ENCODE measurements at regions not wholly inside any gene's neighbourhood (a gene's known extent, or its start where the extent isn't known, plus 50 kb on each side); places are given as distances from the start of the nearest gene placed in this dataset.

GRCh38 chr2:199025146-199025545 lies 432.6 kb downstream of the SATB2 start:
- DNase-seq (ENCODE audit: low read depth, low spot score), result no peak

- DNase-seq (ENCODE audit: low read depth, low spot score), result no peak
These were observed 433.5 kb downstream of the SATB2 start for GRCh38 chr2:199024224-199024623.

- no peak for DNase-seq (ENCODE audit: low read depth, low spot score)
These were observed 437.7 kb downstream of the SATB2 start for GRCh38 chr2:199019898-199020507.

- no peak for DNase-seq (ENCODE audit: low read depth, low spot score)
These were observed 438.9 kb downstream of the SATB2 start for GRCh38 chr2:199018826-199019225.

- DNase-seq (ENCODE audit: low read depth, low spot score), result no peak
These were observed 442.7 kb downstream of the SATB2 start for GRCh38 chr2:199015072-199015471.

- no peak for DNase-seq (ENCODE audit: low read depth, low spot score)
These were observed 443.5 kb downstream of the SATB2 start for GRCh38 chr2:199014226-199014625.

- no peak for DNase-seq (ENCODE audit: low read depth, low spot score)
These were observed 445.8 kb downstream of the SATB2 start for GRCh38 chr2:199011908-199012307.

GRCh38 chr2:198994678-198995077 lies 463.1 kb downstream of the SATB2 start:
- no peak for DNase-seq (ENCODE audit: low read depth, low spot score)

- no peak for DNase-seq (ENCODE audit: low read depth, low spot score)
These were observed 466.3 kb downstream of the SATB2 start for GRCh38 chr2:198991431-198991830.

- DNase-seq (ENCODE audit: low read depth, low spot score), result no peak
These were observed 482.0 kb downstream of the SATB2 start for GRCh38 chr2:198975779-198976178.

- DNase-seq (ENCODE audit: low read depth, low spot score), result no peak
These were observed 484.0 kb downstream of the SATB2 start for GRCh38 chr2:198973785-198974184.

- DNase-seq (ENCODE audit: low read depth, low spot score), result no peak
These were observed 484.6 kb downstream of the SATB2 start for GRCh38 chr2:198973181-198973580.

- no peak for DNase-seq (ENCODE audit: low read depth, low spot score)
These were observed 489.2 kb downstream of the SATB2 start for GRCh38 chr2:198968545-198968944.

- DNase-seq (ENCODE audit: low read depth, low spot score), result no peak
These were observed 491.5 kb downstream of the SATB2 start for GRCh38 chr2:198966269-198966668.

GRCh38 chr2:198961547-198961946 lies 496.2 kb downstream of the SATB2 start:
- no peak for DNase-seq (ENCODE audit: low read depth, low spot score)

- no peak for DNase-seq (ENCODE audit: low read depth, low spot score)
These were observed 500.6 kb downstream of the SATB2 start for GRCh38 chr2:198957181-198957580.

- DNase-seq (ENCODE audit: low read depth, low spot score), result no peak
These were observed 504.4 kb downstream of the SATB2 start for GRCh38 chr2:198953328-198953727.

GRCh38 chr2:198950803-198951202 lies 506.9 kb downstream of the SATB2 start:
- DNase-seq (ENCODE audit: low read depth, low spot score), result no peak

- DNase-seq (ENCODE audit: low read depth, low spot score), result no peak
These were observed 512.2 kb downstream of the SATB2 start for GRCh38 chr2:198945496-198945895.

- no peak for DNase-seq (ENCODE audit: low read depth, low spot score)
These were observed 527.6 kb downstream of the SATB2 start for GRCh38 chr2:198930170-198930569.

GRCh38 chr2:198928026-198928425 lies 529.7 kb downstream of the SATB2 start:
- no peak for DNase-seq (ENCODE audit: low read depth, low spot score)

- no peak for DNase-seq (ENCODE audit: low read depth, low spot score)
These were observed 539.6 kb downstream of the SATB2 start for GRCh38 chr2:198917926-198918720.

- no peak for DNase-seq (ENCODE audit: low read depth, low spot score)
These were observed 540.5 kb downstream of the SATB2 start for GRCh38 chr2:198917275-198917674.

All from brain pericyte (primary cell).